Mammary epithelial cell (primary cell): ENCODE measurements at regions not wholly inside any gene's neighbourhood (a gene's known extent, or its start where the extent isn't known, plus 50 kb on each side); places are given as distances from the start of the nearest gene placed in this dataset.

Source experiments
- CTCF ChIP-seq, 2 donors: IDR thresholded peaks in 1 of 2; conservative IDR thresholded peaks in 1 of 2; 2 replicates each; pipeline ENCODE4 v1.5.1; 2011 to 2012; ENCODE audit warnings: inconsistent platforms in 2 of 2, low read length in 2 of 2, mild to moderate bottlenecking in 2 of 2, control low read depth in 1 of 2, low read depth in 1 of 2; ENCODE audit not compliant: insufficient read depth in 1 of 2; ENCODE audit errors: extremely low read depth in 1 of 2
- EZH2 ChIP-seq: IDR thresholded peaks from 2 replicates; pipeline ENCODE4 v1.6.1; 2012; ENCODE audit warnings: low read length, inconsistent platforms, borderline replicate concordance

- TF ChIP-seq CTCF (conservative IDR thresholded peaks at IDR 0.05 in 1 of 2, IDR thresholded peaks at IDR 0.05 in 1 of 2; ENCODE audit: extremely low read depth in 1 of 2, insufficient read depth in 1 of 2, low read depth in 1 of 2, low read length in 2 of 2) (no peak), EZH2 (no peak)
These were observed 370.9 kb upstream of the WWC1 start for GRCh38 chr5:167920589-167920988.
